GM21825 (cell line): ENCODE measurements at regions not wholly inside any gene's neighbourhood (a gene's known extent, or its start where the extent isn't known, plus 50 kb on each side); places are given as distances from the start of the nearest gene placed in this dataset.

Experiments
- ATAC-seq: cut with Tn5 transposase; IDR thresholded peaks from one replicate; pipeline ENCODE4 v1.9.1; 2021; ENCODE audit warnings: mild to moderate bottlenecking, moderate library complexity; ENCODE audit not compliant: unreplicated experiment

- ATAC-seq = no peak
Measured at GRCh38 chr5:144886668-144887067, 716.0 kb downstream of the KCTD16 start.

DNA sequence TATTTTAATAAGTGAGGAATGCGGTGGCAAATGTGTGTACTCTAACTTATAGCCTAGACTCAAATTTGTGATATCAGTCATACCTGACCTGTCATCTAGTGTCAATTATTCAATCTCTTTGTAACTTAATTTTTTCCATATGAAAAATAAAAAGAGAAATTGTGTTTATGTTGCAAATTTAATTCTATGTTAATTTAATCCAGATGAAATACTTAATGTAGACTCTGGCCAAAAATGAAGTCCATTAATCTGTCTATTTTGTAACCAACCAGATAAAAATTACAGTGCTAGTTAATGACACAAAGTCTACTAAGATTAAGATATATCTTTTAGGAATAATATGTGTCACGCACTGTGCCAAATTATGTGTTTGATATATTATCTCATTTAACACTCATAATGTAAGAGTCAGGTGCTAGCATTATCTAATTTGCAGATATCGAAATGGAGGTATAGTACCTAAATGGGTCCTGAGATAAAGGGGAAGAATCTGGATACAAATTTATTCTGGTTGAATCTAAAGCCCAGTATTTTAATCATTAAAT, 712.1 kb downstream of the KCTD16 start:
- ATAC-seq = no peak

GRCh38 chr5:144880513-144880912, 709.8 kb downstream of the KCTD16 start:
- no peak for ATAC-seq

- ATAC-seq = no peak
Measured at GRCh38 chr5:144876990-144877389, 706.3 kb downstream of the KCTD16 start.

DNA sequence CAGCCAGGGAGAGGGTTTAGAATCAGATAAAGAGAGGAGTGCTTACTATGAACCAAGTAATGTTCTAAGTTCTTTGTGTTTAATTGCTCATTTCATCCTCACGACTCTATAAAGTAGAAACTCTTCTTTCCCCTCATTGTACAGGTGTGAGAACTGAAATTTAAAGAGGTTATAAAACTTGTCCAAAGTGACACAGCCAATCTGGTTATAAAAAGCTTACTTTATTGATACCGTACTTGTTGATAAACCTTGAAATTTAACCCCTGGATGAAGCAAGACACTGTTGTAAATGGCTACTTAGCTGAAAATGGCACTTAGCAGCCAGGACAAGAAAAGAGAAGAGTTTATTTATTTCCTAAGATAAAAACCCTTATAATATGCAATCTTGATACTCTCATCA, 702.4 kb downstream of the KCTD16 start:
- no peak for ATAC-seq

DNA sequence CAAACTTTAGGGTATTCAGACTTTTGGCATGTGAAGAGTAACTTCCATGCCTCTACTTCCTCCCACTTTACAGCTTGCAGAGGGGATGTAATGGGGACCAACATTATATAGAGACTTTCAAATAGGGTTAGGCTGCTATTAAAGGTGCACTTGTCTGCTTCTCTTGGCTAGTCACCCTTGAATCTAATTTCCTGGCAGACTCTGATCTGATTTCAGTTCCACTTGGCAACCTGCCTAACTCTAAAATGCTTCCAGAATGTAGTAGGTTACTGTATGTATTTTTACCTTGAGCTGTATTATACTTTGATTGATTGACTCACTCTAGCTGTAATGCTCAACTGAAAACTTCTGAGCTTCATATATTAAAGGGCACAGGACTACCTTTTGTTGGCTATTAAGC, 693.4 kb downstream of the KCTD16 start:
- no peak for ATAC-seq

DNA sequence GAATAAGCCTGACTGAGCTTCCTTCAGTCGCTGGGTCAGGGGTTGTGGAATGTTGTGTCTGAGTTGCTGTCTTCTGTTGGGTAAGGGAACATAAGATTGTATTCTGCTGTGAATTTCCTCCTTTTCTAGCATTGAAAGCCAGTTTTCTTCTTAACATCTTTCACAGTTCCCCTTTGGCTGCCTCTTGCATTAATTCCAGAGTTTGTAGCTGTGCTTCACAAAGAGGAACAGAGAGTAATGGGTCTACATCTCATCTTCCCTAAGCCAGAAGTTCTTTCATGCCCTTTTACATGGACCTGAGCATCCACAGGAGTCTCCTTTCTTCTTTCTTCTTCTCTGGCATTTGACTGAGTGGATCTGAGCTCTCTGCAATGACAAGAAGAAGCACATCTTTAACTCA, 686.8 kb downstream of the KCTD16 start:
- no peak for ATAC-seq

GRCh38 chr5:144844086-144844485, 673.4 kb downstream of the KCTD16 start:
- no peak for ATAC-seq

GRCh38 chr5:144832416-144832815, 661.7 kb downstream of the KCTD16 start:
- no peak for ATAC-seq

GRCh38 chr5:144831650-144832049, 661.0 kb downstream of the KCTD16 start:
- ATAC-seq = no peak

- ATAC-seq = no peak
Measured at GRCh38 chr5:144822503-144822902, 651.8 kb downstream of the KCTD16 start.

DNA sequence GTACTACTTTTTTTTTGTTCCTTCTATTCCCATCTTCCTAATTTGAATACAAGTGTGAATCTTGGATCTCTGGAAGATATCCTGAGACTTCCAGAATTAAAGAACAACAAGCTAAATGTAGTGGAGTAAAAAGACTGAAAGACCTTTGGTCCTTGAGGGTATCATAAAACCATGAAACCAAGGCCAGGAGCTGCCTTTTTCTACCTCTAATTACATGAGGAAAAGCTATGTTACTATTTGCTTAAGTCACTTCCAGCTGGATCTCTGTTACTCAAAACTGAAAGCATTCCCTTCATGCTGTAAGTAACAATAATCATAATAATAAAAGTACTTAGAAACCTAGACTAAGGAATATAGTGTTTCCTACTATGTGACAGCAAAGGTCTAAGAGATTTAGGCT, 649.6 kb downstream of the KCTD16 start:
- no peak for ATAC-seq

- no peak for ATAC-seq
Measured at GRCh38 chr5:144815131-144815530, 644.5 kb downstream of the KCTD16 start.

GRCh38 chr5:144812763-144813162, 642.1 kb downstream of the KCTD16 start:
- ATAC-seq = no peak

DNA sequence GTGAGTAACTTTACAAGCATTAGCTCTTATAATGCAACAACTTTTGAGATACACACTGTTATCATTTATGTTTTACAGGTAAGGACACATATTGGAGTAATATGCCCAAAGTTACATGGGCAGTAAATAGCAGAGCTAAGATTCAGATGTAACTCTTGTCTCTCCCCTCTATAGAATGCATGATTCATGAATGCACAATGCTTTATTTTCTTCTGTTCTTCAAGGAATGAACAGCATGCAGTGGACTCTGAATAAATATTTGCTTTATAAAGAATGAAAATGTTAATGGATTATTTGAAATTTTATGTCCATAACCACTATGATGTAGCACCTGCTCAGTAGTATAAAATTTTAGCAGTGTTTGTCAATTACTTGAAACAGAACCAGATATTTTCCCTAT, 629.5 kb downstream of the KCTD16 start:
- ATAC-seq = no peak

DNA sequence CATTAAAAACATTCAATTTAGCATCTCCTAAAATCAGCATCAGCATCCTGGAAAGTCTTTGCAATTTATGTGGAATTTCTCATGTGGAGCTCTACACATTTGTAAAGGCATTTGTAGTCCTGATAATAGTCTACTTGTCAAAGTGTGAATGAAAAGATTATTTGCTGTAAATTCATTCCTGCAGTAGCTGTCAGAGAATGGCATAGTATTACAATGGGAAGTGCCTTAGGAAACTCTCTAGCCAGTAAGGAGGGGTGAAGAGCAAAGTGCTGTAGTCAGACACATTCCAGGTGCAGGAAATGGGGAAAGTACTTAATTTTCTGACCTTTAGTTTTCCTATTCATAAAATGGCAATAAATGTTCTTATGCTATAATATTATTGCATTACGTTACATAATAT, 627.9 kb downstream of the KCTD16 start:
- ATAC-seq = no peak

- no peak for ATAC-seq
Measured at GRCh38 chr5:144794922-144795321, 624.2 kb downstream of the KCTD16 start.

DNA sequence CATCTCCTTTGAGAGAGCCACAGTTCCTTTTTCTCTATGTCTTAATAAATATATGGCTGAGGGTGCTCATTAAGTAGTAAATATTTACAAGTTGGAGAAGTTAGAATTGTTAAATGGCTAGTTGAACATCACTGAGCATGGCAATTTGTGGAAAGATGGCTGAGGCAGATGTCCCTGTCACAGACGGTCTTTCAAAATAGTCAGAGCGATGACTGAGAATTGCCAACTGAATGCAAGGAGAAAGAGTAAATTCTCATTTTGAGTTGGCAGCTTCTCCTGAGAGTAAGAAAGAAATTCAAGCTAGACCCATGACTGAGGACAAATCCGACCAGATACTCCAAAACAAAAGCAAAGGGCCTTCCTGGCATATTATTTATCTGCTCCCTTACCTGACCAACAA, 617.9 kb downstream of the KCTD16 start:
- ATAC-seq = no peak

DNA sequence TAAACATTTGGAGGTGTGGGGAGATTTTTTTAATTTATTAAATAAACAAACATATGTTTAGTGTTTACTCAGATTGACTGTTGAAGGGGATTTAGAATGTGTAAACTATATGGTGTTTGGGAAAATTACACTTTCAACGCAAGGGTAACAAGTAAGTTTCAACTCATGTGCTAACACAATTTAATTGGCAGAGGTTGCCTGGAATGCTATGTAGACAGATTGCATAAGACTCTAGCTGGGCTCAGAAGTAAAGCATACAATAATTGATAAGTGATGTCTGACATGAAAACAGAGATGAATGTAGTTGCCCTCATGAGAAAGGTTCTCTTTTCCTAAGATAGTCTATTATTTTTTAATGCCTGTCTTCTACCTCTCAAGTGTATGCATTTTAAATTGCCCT, 617.4 kb downstream of the KCTD16 start:
- ATAC-seq = no peak

DNA sequence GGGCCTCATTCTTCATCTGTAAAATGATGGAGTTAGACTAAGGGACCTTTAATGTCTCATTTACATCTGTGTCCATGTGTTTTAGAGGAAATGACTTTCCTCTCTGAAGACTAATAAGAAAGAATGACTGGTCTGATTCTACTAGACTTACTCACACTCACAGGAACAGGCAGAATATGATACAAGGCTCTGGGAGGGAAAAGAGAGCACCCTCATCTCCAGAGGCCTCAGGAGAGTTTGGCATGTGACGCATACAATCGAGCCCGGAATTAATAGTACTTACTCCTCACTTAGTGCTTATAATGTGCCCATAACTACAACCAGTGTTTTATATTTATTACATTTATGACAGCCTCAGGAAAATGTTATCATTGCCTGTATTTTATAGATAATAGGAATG, 608.7 kb downstream of the KCTD16 start:
- ATAC-seq = no peak

DNA sequence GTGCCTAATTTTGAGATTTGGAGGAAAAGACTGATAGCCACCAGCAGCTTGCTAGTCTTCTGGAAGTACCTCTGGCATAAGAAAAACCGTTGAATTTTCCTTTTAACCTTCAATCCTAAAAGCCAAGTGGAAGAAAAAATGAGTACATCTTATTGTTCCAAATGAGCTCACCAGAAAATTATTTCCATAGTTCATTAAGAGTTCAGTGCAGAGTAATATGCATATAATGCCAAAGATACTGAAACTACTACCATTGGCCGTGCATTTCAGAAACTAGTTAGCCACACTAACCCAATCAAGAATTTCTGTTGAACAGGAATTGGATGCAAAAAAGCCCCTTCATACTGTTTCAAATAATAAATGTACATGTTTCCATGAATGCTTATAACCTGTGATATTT, 607.9 kb downstream of the KCTD16 start:
- no peak for ATAC-seq

GRCh38 chr5:144774197-144774596, 603.5 kb downstream of the KCTD16 start:
- no peak for ATAC-seq

- ATAC-seq = no peak
Measured at GRCh38 chr5:144773628-144774027, 603.0 kb downstream of the KCTD16 start.

DNA sequence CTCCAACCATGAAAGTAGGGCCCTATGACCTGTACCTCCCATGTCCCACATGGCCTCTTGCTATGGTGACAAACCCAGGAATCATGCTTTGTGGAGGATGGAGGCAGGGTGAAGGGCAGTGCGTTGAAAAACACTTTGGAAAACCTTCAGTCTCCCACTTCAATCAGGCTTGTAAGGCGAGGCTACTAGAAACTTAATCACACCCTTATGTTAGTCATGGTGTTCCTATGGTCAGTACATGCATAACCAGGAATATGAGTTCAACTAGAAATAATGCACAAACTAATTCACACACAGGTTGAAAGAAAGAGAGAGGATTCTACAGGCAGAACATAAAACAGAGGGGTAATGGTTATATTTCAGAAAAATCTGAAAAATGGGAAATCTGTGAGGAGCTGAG, 601.1 kb downstream of the KCTD16 start:
- no peak for ATAC-seq
